IMR-90 (cell line): ENCODE measurements at regions not wholly inside any gene's neighbourhood (a gene's known extent, or its start where the extent isn't known, plus 50 kb on each side); places are given as distances from the start of the nearest gene placed in this dataset.

Experiments used
- ATAC-seq: fragments of 200-7000 bp; cut with Tn5 transposase; 2 replicates; pipeline ENCODE4 v1.9.1; 2020; ENCODE audit warnings: low read depth, mild to moderate bottlenecking, moderate library complexity
- BruUV-seq: library from RNA; stranded (reverse); fragments of 400-500 nt; replicated peaks from 2 replicates; lab custom pipeline; 2021; lab: Mats Ljungman, UMichigan
- CTCF ChIA-PET: fragments of 300-600 bp; formaldehyde crosslinking; extraction: SDS; loops from one replicate; lab custom pipeline; 2021; ENCODE audit warnings: antibody characterized with exemption; lab: Yijun Ruan, JAX
- POLR2A ChIA-PET: fragments of 300-600 bp; sonication (Branson Sonifier 250); formaldehyde crosslinking; loops from one replicate; lab custom pipeline; 2022; ENCODE audit warnings: antibody characterized with exemption; ENCODE audit not compliant: unreplicated experiment; lab: Charles Lee
- DNase-seq: peaks from one replicate; pipeline ENCODE4 v3.0.0; 2013
- H2AFZ ChIP-seq: replicated peaks from 2 replicates; pipeline ENCODE3; 2013; ENCODE audit warnings: low read length, mild to moderate bottlenecking; ENCODE audit not compliant: poor library complexity
- H2AK5ac ChIP-seq: 2 replicates; pipeline ENCODE4 v1.6.1; 2013; ENCODE audit warnings: low read depth, low read length, inconsistent platforms
- H2AK9ac ChIP-seq: replicated peaks from 2 replicates; pipeline ENCODE3; 2013; ENCODE audit warnings: mild to moderate bottlenecking, low read depth, low read length, moderate library complexity; ENCODE audit not compliant: poor library complexity
- H2BK120ac ChIP-seq: 2 replicates; pipeline ENCODE4 v1.6.1; 2013; ENCODE audit warnings: low read depth, low read length, inconsistent platforms
- H2BK15ac ChIP-seq: 3 replicates; pipeline ENCODE4 v1.6.1; 2013; ENCODE audit warnings: low read depth, low read length, inconsistent platforms
- H2BK20ac ChIP-seq: 2 replicates; pipeline ENCODE4 v1.6.1; 2013; ENCODE audit warnings: low read depth, mild to moderate bottlenecking, inconsistent platforms, low read length, moderate library complexity
- H2BK5ac ChIP-seq: 2 replicates; pipeline ENCODE4 v1.6.1; 2013; ENCODE audit warnings: mild to moderate bottlenecking, low read depth, low read length, inconsistent platforms; ENCODE audit not compliant: poor library complexity, severe bottlenecking
- H3K14ac ChIP-seq: replicated peaks from 2 replicates; pipeline ENCODE4 v1.6.1; 2013; ENCODE audit warnings: low read depth, low read length, inconsistent platforms
- H3K18ac ChIP-seq: 2 replicates; pipeline ENCODE4 v1.6.1; 2013; ENCODE audit warnings: low read depth, low read length, control low read depth
- H3K23ac ChIP-seq: 2 replicates; pipeline ENCODE4 v1.6.1; 2013; ENCODE audit warnings: low read depth, low read length, inconsistent platforms
- H3K27ac ChIP-seq: 2 replicates; pipeline ENCODE4 v1.5.1; 2013; ENCODE audit warnings: mild to moderate bottlenecking, control low read depth, low read length; ENCODE audit not compliant: insufficient read depth
- H3K27me3 ChIP-seq: 2 replicates; pipeline ENCODE4 v1.6.1; 2013; ENCODE audit warnings: low read length; ENCODE audit not compliant: control insufficient read depth, insufficient read depth
- H3K36me3 ChIP-seq: 2 replicates; pipeline ENCODE4 v1.6.1; 2013; ENCODE audit warnings: low read length, mixed read lengths; ENCODE audit not compliant: control insufficient read depth, insufficient read depth
- H3K4ac ChIP-seq: 2 replicates; pipeline ENCODE4 v1.6.1; 2013; ENCODE audit warnings: low read depth, low read length, inconsistent platforms
- H3K4me1 ChIP-seq: 2 replicates; pipeline ENCODE4 v1.6.1; 2013; ENCODE audit warnings: low read length, mixed read lengths; ENCODE audit not compliant: control insufficient read depth, insufficient read depth
- H3K4me2 ChIP-seq: 2 replicates; pipeline ENCODE4 v1.6.1; 2013; ENCODE audit warnings: low read depth, mild to moderate bottlenecking, control low read depth, low read length, moderate library complexity
- H3K4me3 ChIP-seq: 2 replicates; pipeline ENCODE4 v1.5.1; 2013; ENCODE audit warnings: low read depth, mild to moderate bottlenecking, control low read depth, low read length, moderate library complexity; ENCODE audit not compliant: insufficient read depth
- H3K56ac ChIP-seq: 2 replicates; pipeline ENCODE4 v1.6.1; 2013; ENCODE audit warnings: low read length, inconsistent platforms; ENCODE audit not compliant: insufficient read depth; ENCODE audit errors: extremely low read depth
- H3K79me1 ChIP-seq, 2 experiments: 2 replicates each; pipeline ENCODE4 v1.6.1; 2013; ENCODE audit warnings: low read length in 2 of 2, inconsistent platforms in 1 of 2, low read depth in 1 of 2
- H3K9ac ChIP-seq: 2 replicates; pipeline ENCODE4 v1.6.1; 2013; ENCODE audit warnings: low read depth, low read length, control low read depth
- H3K9me1 ChIP-seq: 2 replicates; pipeline ENCODE4 v1.6.1; 2013; ENCODE audit warnings: low read length, inconsistent platforms; ENCODE audit not compliant: insufficient read depth
- H3K9me3 ChIP-seq: 2 replicates; pipeline ENCODE4 v1.6.1; 2013; ENCODE audit warnings: low read length; ENCODE audit not compliant: control insufficient read depth, insufficient read depth
- H4K20me1 ChIP-seq: 2 replicates; pipeline ENCODE4 v1.6.1; 2013; ENCODE audit warnings: low read length, inconsistent platforms; ENCODE audit not compliant: insufficient read depth
- H4K5ac ChIP-seq: 2 replicates; pipeline ENCODE4 v1.6.1; 2013; ENCODE audit warnings: mild to moderate bottlenecking, low read depth, low read length, control low read depth
- H4K8ac ChIP-seq, 2 experiments: 2 replicates each; pipeline ENCODE4 v1.6.1; 2013; ENCODE audit warnings: low read depth in 2 of 2, low read length in 2 of 2, control low read depth in 1 of 2, inconsistent platforms in 1 of 2
- H4K91ac ChIP-seq: 2 replicates; pipeline ENCODE4 v1.6.1; 2013; ENCODE audit warnings: low read depth, low read length, inconsistent platforms; ENCODE audit not compliant: insufficient read depth
- CEBPB ChIP-seq: IDR thresholded peaks from 2 replicates; pipeline ENCODE4 v1.6.1; 2012; ENCODE audit warnings: low read depth, low read length, improper control_type of control experiment
- MAZ ChIP-seq: IDR thresholded peaks from 2 replicates; pipeline ENCODE4 v1.6.1; 2012; ENCODE audit warnings: low read depth, mild to moderate bottlenecking, low read length, improper control_type of control experiment, moderate library complexity, borderline replicate concordance
- WGBS, 2 experiments: methylation state at CpG; one replicate each; pipeline versions ENCODE4 v1.1.5 to v1.1.7; 2013; ENCODE audit warnings: missing lambda C conversion rate in 2 of 2; ENCODE audit not compliant: insufficient read length in 1 of 2; ENCODE audit errors: extremely low coverage in 2 of 2; 5-methylcytosine and 5-hydroxymethylcytosine counted together
- dilution Hi-C: fragments of 300-500 bp; cut with HindIII; formaldehyde crosslinking; loops from one replicate; pipeline ENCODE4 v1.14.3; 2018; ENCODE audit warnings: low sequenced_read_pairs; ENCODE audit not compliant: unreplicated experiment
- in situ Hi-C: fragments of 300-500 bp; cut with MboI; formaldehyde crosslinking; loops from 3 replicates; pipeline ENCODE4 v1.14.3; 2019; ENCODE audit warnings: low sequenced_read_pairs, inconsistent platforms, mixed read lengths
- intact Hi-C: fragments of 100-400 bp; cut with micrococcal nuclease; formaldehyde crosslinking; loops from 2 replicates; pipeline ENCODE4 v1.10.0; 2022

- in situ Hi-C loops (no loop called here), intact Hi-C loops (no loop called here), dilution Hi-C loops (no loop called here)
- CTCF ChIA-PET, result interaction anchor here (1.0 kb wide), 1 partner anchor 190 kb away, joined by 3 read pairs; no protein-coding TSS in a partner anchor
- no peaks in the 10 kb centered on the region for H3K27me3 ChIP-seq
- no peaks in the 10 kb centered on the region for H3K36me3 ChIP-seq
- no peak overlapping the region for H2BK120ac ChIP-seq
- no peak overlapping the region for H3K56ac ChIP-seq
- H3K4me2 ChIP-seq, result no peak overlapping the region
- no peak overlapping the region for H2AK9ac ChIP-seq
- H3K18ac ChIP-seq, result no peak overlapping the region
- no CpG with 5 or more reads among the region's 1 CpG for WGBS, 2 experiments
- no peak overlapping the region for H3K14ac ChIP-seq
- no peak overlapping the region for H4K91ac ChIP-seq
- no peak for TF ChIP-seq MAZ
- TF ChIP-seq CEBPB, result no peak
- H2BK15ac ChIP-seq, result no peak overlapping the region
- H3K27ac ChIP-seq, result no peak overlapping the region
- H3K4me1 ChIP-seq, result peaks cover 5% of the 10 kb centered on the region; the same call in 1 of the 2 replicates
- no peak overlapping the region for H4K5ac ChIP-seq
- H3K9me3 ChIP-seq, result no peaks in the 10 kb centered on the region
- H3K9ac ChIP-seq, result no peak overlapping the region
- ATAC-seq, result no peak
- no peaks in the 10 kb centered on the region for H4K20me1 ChIP-seq
- H3K23ac ChIP-seq, result no peak overlapping the region
- no peak overlapping the region for H3K4me3 ChIP-seq
- H2AFZ ChIP-seq, result no peak overlapping the region
- no peaks in the 10 kb centered on the region for H3K79me1 ChIP-seq
- H3K9me1 ChIP-seq, result 0 out of 2 replicates have a peak, but pooled peaks cover 4% of the 10 kb centered on the region
- no peak for DNase-seq
- H2BK5ac ChIP-seq, result no peak overlapping the region
- no peak overlapping the region for H4K8ac ChIP-seq
- POLR2A ChIA-PET, result no interaction called here
- BruUV-seq, result no TSS peak
- no peak overlapping the region for H2AK5ac ChIP-seq
- no peak overlapping the region for H2BK20ac ChIP-seq
- no peak overlapping the region for H3K4ac ChIP-seq
These were observed 329.3 kb upstream of the CITED2 start for GRCh38 chr6:139703780-139704179.
